NCI-H82 treated with DMSO at 0.1 percent for 48 hours (cell line): ENCODE measurements at regions not wholly inside any gene's neighbourhood (a gene's known extent, or its start where the extent isn't known, plus 50 kb on each side); places are given as distances from the start of the nearest gene placed in this dataset.

Experiments
- DNase-seq: peaks from one replicate; lab custom pipeline; 2025; ENCODE audit not compliant: unreplicated experiment; lab: John Stamatoyannopoulos, UW

DNA sequence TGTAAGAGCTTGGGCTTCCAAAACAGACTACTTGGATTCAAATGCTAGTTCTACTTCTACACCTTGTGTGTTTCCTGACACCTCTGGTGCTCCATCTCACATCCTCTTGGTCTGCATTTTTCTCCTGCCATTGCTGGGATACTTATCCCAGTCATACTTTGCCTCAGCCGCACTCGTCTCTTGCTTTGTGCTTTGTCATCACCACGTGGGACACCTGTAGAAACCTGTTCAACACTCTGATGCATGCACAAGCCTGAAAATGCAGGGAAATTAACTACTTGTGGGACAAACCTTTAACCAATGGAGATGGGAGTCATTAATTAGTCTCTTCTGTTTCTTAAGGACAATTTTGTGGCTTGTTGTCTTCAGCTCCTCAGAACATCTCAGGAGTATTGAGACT is 94.2 kb upstream of the PHYHIPL start:
- DNase-seq: no peak

DNA sequence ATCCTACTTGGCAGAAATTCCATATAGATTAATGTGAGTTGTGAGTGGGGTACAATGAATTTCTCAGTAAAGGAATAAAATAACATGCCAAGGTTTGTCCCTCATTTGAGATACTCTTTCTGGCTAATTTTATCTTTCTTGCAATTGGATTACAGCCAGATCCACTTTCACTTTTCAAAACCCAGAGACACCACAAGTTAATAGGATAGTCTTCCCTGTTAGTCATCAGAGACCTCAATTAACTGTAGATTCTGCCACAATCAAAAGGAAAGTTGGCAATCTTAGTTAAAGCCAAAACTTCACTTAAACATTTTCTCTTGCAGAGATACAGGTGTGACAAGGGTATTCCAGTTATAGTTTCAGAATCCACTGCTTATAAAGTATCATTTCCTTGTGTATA is 91.4 kb upstream of the PHYHIPL start:
- no peak for DNase-seq

DNA sequence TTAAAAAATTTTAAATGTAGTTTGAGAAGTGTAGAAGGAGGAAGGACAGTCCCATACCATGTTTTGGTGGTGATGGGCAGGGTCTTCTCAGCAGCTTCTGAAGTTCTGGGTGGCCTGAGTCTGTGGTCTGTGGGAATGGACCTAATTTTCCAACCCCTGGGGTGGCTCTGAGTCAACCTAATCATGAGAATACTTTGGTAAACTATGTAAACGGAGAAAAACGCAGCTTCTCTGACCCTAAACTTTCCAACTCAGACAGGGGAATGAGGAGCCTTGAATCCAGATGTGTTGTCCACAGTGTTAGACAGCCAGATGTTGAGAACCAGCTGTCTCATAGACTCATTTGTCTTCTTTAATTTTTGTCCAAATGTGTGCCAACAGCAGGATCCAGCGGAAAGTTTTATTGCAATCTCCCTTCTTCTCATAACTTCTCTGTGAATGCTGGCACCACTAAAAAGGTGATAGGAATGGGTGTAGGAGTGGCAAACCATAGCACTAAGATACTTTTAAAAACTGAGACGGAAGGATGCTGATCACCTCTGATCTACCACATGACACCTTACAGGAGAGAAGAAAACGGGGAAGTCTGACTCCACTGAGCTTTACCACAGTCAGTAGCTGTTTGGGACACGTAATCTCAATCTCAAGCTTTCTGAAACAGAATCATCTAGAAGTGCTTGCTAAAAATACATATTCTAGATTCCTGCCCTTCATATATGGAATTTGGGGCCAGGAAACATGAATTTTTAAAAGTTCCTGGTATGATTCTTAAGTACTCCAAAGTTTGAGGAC is 90.5 kb upstream of the PHYHIPL start:
- no peak for DNase-seq

GRCh38 chr10:59087486-59087885 is 89.0 kb upstream of the PHYHIPL start:
- DNase-seq: no peak

- DNase-seq: no peak
Observed at GRCh38 chr10:59088912-59089573, 87.4 kb upstream of the PHYHIPL start.

GRCh38 chr10:59090817-59091622 is 85.4 kb upstream of the PHYHIPL start:
- no peak for DNase-seq

DNA sequence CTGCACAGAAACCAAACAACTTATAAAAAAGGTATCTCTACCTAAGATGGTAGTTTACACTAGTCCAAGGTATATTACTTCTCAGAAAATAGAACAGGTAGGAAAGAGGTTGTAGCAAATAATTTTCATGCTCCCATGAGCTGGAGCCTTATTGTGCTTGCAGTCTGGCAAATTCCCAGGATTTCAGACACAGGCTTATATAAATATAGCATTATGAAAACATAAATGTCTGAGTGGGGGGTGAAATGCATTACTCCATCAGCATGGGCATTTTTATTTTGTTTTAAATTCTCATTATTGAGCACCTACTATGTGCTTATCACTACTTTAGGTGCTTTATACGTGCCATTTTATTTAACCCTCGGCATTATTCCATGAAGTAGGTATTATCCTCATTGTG is 83.0 kb upstream of the PHYHIPL start:
- DNase-seq: no peak

GRCh38 chr10:59096631-59097030 is 79.8 kb upstream of the PHYHIPL start:
- no peak for DNase-seq

- no peak for DNase-seq
Observed at GRCh38 chr10:59098387-59098786, 78.1 kb upstream of the PHYHIPL start.

- DNase-seq: peak; percentile 6
Observed at GRCh38 chr10:59098831-59099452, 77.5 kb upstream of the PHYHIPL start.

- DNase-seq: no peak
Observed at GRCh38 chr10:59099481-59099880, 77.0 kb upstream of the PHYHIPL start.

- no peak for DNase-seq
Observed at GRCh38 chr10:59102394-59102793, 74.0 kb upstream of the PHYHIPL start.

DNA sequence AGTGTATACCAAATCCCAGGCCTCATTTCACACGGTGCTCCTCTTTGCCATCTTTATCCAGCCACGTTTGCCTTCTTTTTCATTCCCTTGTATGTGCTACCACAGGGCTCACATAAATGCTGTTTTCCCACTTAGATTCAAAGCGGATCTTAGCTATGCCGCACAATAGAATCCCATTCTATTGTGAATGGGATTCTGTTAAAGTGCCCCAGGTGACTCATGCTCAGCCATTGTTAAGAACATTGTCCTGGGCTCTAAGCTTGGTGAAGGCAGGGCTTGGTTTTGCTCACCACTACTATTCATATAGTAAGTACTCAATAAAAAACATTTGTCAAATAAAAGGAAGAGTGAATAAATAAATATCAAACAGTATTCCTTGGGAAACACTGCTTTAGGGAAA is 72.3 kb upstream of the PHYHIPL start:
- no peak for DNase-seq

DNA sequence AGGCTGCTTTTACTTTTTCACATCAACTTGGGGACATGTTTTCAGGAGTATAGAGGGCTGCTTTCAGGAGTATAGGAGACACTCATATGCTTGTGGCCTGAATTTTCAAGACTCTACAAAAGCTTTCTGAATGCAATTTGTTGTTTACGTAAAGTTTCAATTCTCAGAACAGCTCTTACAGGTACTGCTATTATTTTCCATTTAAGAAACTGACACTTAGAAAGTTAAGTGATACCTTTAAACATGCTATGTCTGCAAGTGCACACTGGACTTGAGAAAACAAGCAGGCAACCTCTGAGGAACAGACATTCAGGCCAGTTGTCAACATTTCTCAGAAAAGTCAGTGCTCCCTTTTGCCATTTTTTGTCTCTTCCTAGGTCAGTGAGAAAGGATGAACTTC is 70.0 kb upstream of the PHYHIPL start:
- DNase-seq: no peak

DNA sequence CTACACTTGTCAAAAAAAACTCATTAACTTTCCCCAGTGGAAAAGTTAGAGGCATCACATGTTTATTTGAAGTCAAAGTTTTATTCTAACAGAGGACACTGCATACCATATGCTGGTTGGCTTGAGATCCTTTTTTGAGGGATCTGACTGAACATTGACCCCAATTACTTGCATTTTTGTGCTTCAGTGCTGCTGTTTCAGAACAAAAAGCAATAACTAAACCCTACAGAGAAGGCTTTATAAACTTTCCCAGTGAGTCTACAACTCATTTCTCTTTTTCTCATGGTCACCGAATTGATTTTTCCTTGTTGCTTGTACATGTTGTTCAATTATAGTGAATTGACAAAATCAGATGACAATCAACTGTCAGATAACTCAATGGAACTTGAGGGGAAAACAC is 69.3 kb upstream of the PHYHIPL start:
- no peak for DNase-seq

GRCh38 chr10:59108296-59108870 is 68.1 kb upstream of the PHYHIPL start:
- DNase-seq: no peak

GRCh38 chr10:59108886-59109288 is 67.6 kb upstream of the PHYHIPL start:
- no peak for DNase-seq

DNA sequence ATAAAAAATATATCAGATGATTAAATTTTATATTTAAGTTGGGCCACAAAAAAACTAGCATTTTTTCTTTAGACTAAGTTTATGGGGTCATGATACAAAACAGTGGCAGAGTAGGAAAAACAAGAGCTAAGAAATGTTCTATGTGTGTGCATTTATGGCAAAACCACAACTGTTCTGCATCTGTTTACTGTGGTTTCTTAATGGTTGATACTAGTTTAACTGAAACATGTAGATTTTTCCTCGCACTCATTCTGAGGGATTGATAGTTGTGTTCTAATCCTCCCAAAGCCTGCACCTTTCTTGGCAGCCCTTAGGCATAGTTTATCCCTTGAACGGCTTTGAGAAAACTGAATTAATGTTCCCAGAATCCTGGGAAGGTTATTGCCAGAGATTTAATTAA is 66.6 kb upstream of the PHYHIPL start:
- no peak for DNase-seq

DNA sequence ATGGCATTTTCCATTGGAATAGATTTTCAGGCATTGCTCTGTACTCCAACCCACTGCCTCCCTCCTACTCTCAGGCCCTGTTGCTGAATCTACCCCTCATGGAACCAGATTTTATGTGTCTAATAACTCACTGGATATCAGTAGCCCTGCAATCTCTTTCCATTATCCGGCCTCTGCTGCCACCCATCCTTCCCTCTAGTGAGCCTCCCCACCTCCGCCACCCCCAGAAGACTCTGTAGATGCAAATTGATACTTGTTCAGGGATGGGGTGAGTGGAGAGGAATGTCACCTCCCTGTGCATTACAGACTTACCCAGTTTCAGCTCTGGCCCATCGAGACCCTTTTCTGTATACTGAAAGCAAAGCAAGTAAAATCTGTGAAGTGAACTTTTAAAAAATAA is 52.3 kb upstream of the PHYHIPL start:
- no peak for DNase-seq

DNA sequence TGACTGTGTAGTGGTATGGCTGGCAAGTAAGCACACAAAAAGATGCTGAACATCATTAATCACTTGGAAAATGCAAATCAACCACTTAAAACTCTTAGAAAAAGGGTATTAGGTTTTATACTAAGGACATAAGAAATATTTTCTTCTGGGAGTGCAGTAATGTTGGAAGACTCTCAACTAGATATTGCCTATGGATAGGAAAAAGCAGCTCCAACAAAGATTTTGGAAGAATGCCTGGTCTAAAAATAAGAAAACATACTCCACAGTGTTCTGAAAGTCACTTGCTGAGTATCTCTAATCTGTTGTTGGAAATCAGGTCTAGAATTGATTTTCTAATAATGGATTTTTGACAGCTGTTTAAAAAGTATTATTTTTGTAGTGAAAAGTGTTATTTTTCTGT is 50.8 kb upstream of the PHYHIPL start:
- no peak for DNase-seq

DNA sequence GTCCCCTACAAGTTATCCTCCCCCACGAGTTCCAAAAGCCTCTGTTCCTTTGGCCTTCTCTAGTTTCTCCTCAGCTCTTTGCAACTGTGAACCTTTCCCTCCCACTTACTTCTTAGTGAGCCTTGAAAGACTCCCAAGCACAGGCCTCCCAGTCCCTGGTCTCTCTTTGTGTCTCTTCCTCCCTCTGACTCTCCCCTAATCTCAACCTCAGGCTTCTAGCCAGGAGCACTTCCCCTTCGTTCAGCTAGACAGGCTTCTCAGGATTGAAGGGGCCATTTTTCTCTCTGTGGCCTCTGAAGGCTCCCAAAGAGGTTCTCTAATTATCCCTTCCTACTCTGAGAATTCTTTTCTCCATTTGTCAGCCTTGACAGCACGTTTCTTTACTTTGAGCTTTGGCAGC is 50.2 kb upstream of the PHYHIPL start:
- no peak for DNase-seq
